ENCODE measurements at regions not wholly inside any gene's neighbourhood (a gene's known extent, or its start where the extent isn't known, plus 50 kb on each side); places are given as distances from the start of the nearest gene placed in this dataset.

DNA sequence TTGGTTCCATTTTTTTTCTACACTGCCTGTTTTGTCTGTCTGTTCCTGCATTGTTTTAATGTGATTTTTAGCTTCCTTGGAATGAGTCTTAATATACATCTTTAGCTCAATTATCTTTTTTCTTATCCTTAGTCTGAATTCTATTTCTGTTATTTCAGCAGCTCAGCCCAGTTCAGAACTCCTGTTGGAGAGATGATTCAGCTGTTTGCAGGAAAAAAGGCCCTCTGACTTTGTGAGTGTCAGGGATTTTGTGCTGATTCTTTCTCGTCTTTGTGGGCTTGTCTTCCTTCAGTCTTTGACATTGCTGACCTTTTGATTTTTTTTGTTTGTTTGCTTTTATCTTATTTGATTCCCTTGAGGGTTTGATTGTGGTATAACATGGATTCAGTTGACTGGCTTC, 343.2 kb upstream of the TRAM1L1 start:
- Mint-ChIP-seq H3K36me3 (ENCODE audit: insufficient read depth in 1 of 3, low read depth in 3 of 3) (peaks cover 0 to 9% (median 7%) of the 10 kb centered on the region in 3 experiments; a peak in 3 of 7 replicates), H3K27ac (no peak overlapping the region), H3K4me1 (no peaks in the 10 kb centered on the region), H3K4me3 (no peak overlapping the region), H3K27me3 (ENCODE audit: low read depth) (no peaks in the 10 kb centered on the region; the same call in 1 of the 2 replicates), H3K9me3 (peaks cover 6 to 8% of the 10 kb centered on the region in 2 experiments)
- no peak overlapping the region for H3K56ac ChIP-seq (ENCODE audit: insufficient read length, low read depth, low read length)
- H3K14ac ChIP-seq (ENCODE audit: insufficient read depth, low read length), result no peak overlapping the region
- no peaks in the 10 kb centered on the region for H3K79me1 ChIP-seq (ENCODE audit: insufficient read depth, low read depth, low read length, poor library complexity, severe bottlenecking)
- no peak overlapping the region for H2BK120ac ChIP-seq (ENCODE audit: low read depth, low read length, poor library complexity, severe bottlenecking)
- no peak overlapping the region for H3T11ph ChIP-seq (ENCODE audit: low read length)
- H2BK15ac ChIP-seq (ENCODE audit: low read depth, low read length), result no peak overlapping the region
- H4K20me1 ChIP-seq (ENCODE audit: control insufficient read depth, insufficient read depth, insufficient read length), result no peaks in the 10 kb centered on the region
- no peak overlapping the region for H2AK5ac ChIP-seq (ENCODE audit: insufficient read length, low read length)
- H3K9me3 ChIP-seq (ENCODE audit: control insufficient read depth, low read depth, low read length), result no peaks in the 10 kb centered on the region
- H3K23me2 ChIP-seq (ENCODE audit: insufficient read length, low read depth, low read length, poor library complexity, severe bottlenecking), result no peaks in the 10 kb centered on the region
- no peak overlapping the region for H2AFZ ChIP-seq (ENCODE audit: low read length)
- H3K27ac ChIP-seq (ENCODE audit: insufficient read length, low read depth, low read length), result no peak overlapping the region
- no peak for TF ChIP-seq CTCF (conservative IDR thresholded peaks at IDR 0.05)
- H3K18ac ChIP-seq (ENCODE audit: insufficient read length, low read depth, low read length), result no peak overlapping the region
- H3K4me2 ChIP-seq (ENCODE audit: insufficient read depth, insufficient read length, low read length), result no peak overlapping the region
- no peaks in the 10 kb centered on the region for H3K4me1 ChIP-seq (ENCODE audit: insufficient read depth, low read length)
- no peak overlapping the region for H3K9ac ChIP-seq (ENCODE audit: extremely low read depth, insufficient read length, low read length)
- H3K23ac ChIP-seq (ENCODE audit: insufficient read length, low read depth, low read length), result no peak overlapping the region
- H3K27me3 ChIP-seq (ENCODE audit: insufficient read depth, low read length), result no peaks in the 10 kb centered on the region
- no CpG with 5 or more reads among the region's 1 CpG for WGBS (ENCODE audit: extremely low coverage, insufficient read length, low lambda C conversion rate)
- no peak overlapping the region for H2BK20ac ChIP-seq (ENCODE audit: low read depth, low read length, poor library complexity, severe bottlenecking)
- H3K79me2 ChIP-seq (ENCODE audit: insufficient read depth, low read length), result no peaks in the 10 kb centered on the region
- no peak overlapping the region for H4K91ac ChIP-seq (ENCODE audit: insufficient read length, low read depth, low read length)
- no peak overlapping the region for H3K4ac ChIP-seq (ENCODE audit: low read depth, low read length)
- H4K5ac ChIP-seq (ENCODE audit: insufficient read length, low read depth, low read length), result no peak overlapping the region
- H2BK5ac ChIP-seq (ENCODE audit: insufficient read length, low read length), result no peak overlapping the region
- no peak overlapping the region for H2BK12ac ChIP-seq (ENCODE audit: insufficient read length, low read depth, low read length)
- H4K8ac ChIP-seq (replicated peaks; ENCODE audit: insufficient read length, low read depth, low read length), result no peak overlapping the region
- no peak for DNase-seq

All from H9 (cell line).